ENCODE measurements at regions not wholly inside any gene's neighbourhood (a gene's known extent, or its start where the extent isn't known, plus 50 kb on each side); places are given as distances from the start of the nearest gene placed in this dataset.

DNA sequence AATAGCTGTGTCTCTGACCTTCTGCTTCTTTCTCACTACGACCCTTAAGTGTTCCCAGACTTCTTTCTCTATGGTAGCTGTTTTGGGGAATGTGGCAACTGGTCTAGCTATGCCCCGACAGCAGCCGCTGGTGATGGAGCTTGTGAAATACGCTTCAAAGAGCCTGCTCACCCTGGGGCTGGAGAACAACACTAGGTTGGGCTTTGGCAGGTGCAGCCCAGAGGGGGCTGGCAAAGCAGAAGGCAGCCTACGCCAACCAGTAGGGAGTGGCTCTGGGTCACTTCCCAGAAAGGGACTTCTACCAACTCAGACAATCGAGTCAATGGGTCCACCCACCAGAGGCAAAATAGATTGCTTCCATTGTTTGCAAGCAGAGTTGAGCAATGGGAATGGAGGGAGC is 262.8 kb downstream of the LMO4 start:
- H3K27ac ChIP-seq (ENCODE audit: low read depth, low read length): no peak overlapping the region
- no peaks in the 10 kb centered on the region for H3K9me3 ChIP-seq (ENCODE audit: control insufficient read depth, insufficient read depth, low read length)
- H3K27me3 ChIP-seq (ENCODE audit: control insufficient read depth, insufficient read depth, low read length): no peaks in the 10 kb centered on the region
- H3K9ac ChIP-seq (ENCODE audit: low read depth, low read length): no peak overlapping the region
- H3K4me3 ChIP-seq (ENCODE audit: low read depth, low read length): no peak overlapping the region
- H3K36me3 ChIP-seq (ENCODE audit: control insufficient read depth, insufficient read depth, low read length): no peaks in the 10 kb centered on the region
- H3K4me1 ChIP-seq (ENCODE audit: control insufficient read depth, insufficient read depth, low read length): no peaks in the 10 kb centered on the region

DNA sequence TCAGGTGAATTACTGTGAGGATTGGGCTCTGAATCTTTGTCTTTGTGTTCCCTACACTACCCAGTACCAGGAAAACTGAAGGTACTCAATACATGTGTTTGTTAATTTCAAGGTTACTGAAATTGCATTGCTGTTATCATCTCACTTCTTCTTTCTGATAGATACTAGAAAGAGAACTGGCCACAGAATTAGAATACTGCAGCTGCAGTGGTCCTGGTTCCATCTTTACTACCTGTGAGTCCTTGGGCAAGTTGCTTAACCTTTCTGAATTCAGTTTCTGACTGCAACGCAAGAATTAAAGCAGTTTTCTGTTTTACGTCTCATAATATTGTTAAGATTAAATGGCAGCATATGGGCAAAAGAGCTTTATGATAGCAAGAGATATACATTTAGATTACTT is 263.5 kb downstream of the LMO4 start:
- Histone ChIP-seq H3K27ac (ENCODE audit: low read depth, low read length) (no peak overlapping the region), H3K9me3 (ENCODE audit: control insufficient read depth, insufficient read depth, low read length) (no peaks in the 10 kb centered on the region), H3K4me3 (ENCODE audit: low read depth, low read length) (no peak overlapping the region), H3K36me3 (ENCODE audit: control insufficient read depth, insufficient read depth, low read length) (no peaks in the 10 kb centered on the region), H3K4me1 (ENCODE audit: control insufficient read depth, insufficient read depth, low read length) (no peaks in the 10 kb centered on the region), H3K9ac (ENCODE audit: low read depth, low read length) (no peak overlapping the region), H3K27me3 (ENCODE audit: control insufficient read depth, insufficient read depth, low read length) (no peaks in the 10 kb centered on the region)

DNA sequence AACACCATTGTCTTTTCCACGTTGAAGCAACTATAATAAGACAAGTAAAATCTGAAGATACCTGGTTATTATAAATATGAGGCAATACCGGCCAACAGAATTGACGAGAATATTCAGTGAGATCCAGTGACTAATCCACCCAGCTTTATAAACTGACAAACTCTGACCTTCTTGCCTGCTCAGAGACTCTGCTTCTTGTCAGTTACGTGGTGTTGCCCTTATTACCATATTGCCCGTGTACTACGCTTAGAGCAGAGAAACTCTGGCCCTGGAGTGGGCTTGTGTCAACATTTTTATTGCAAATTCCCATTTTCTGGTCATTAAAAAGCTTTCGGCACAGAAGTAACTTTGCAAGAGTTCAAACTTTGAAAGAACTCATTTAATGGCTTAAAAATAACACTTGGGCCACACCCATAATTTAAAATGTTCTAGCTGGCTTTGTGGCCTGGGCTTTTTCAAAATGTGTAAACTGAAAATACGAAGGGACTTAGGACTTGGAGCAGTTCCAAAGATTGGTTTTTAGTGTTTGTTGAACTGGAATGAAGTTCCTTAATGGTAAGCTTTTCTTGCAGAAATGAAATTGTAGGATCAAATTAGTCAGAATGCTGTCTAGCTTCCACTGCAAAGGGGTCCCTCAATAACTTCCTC is 266.2 kb downstream of the LMO4 start:
- Histone ChIP-seq H3K9ac (ENCODE audit: low read depth, low read length) (no peak overlapping the region), H3K27me3 (ENCODE audit: control insufficient read depth, insufficient read depth, low read length) (no peaks in the 10 kb centered on the region), H3K27ac (ENCODE audit: low read depth, low read length) (no peak overlapping the region), H3K9me3 (ENCODE audit: control insufficient read depth, insufficient read depth, low read length) (no peaks in the 10 kb centered on the region), H3K4me3 (ENCODE audit: low read depth, low read length) (no peak overlapping the region), H3K4me1 (ENCODE audit: control insufficient read depth, insufficient read depth, low read length) (0 out of 2 replicates have a peak, but pooled peaks cover 1% of the 10 kb centered on the region), H3K36me3 (ENCODE audit: control insufficient read depth, insufficient read depth, low read length) (no peaks in the 10 kb centered on the region)

DNA sequence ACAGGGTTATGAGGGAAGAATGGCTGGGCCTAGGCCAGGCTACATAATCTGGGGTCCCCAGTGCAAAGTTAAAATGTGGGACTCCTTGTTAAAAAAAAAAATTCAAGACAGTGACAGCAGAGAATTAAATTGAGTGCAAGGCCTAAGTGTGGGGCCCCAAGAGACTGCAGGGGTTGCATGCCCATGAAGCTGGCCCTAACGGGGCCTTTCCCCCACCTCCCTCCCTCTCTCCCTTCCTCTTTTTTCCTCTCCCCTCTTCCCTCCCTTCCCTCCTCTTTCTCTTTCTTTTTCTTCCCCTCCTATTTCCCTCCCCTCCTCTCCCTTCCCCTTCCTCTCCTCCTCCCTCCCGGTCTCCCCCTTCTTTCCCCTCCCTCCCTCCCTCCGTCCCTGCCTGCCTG is 266.7 kb downstream of the LMO4 start:
- H3K36me3 ChIP-seq (ENCODE audit: control insufficient read depth, insufficient read depth, low read length): no peaks in the 10 kb centered on the region
- H3K9me3 ChIP-seq (ENCODE audit: control insufficient read depth, insufficient read depth, low read length): no peaks in the 10 kb centered on the region
- H3K27ac ChIP-seq (ENCODE audit: low read depth, low read length): no peak overlapping the region
- no peaks in the 10 kb centered on the region for H3K27me3 ChIP-seq (ENCODE audit: control insufficient read depth, insufficient read depth, low read length)
- H3K9ac ChIP-seq (ENCODE audit: low read depth, low read length): no peak overlapping the region
- H3K4me3 ChIP-seq (ENCODE audit: low read depth, low read length): no peak overlapping the region
- H3K4me1 ChIP-seq (ENCODE audit: control insufficient read depth, insufficient read depth, low read length): peaks cover 6% of the 10 kb centered on the region; the same call in 1 of the 2 replicates

DNA sequence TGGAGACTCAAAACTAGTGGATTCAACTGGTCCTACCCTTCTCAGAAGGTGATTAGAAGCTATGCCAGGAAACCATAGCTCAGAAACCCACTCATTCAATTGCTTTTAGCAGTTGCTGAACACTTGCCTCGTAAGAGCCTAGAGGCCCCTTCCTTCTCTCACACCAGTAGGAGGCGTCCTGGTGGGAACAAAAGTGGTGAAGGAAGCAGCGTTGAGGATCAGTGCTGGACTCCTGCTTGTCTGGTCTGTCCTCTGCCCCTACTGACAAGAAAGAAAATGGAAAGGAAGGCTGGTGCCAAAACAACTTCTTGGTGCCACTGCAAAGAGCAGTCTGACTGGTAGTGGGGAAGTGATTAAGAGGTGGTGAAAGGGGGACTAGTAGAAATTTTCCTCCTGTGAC is 269.7 kb downstream of the LMO4 start:
- Histone ChIP-seq H3K4me1 (ENCODE audit: control insufficient read depth, insufficient read depth, low read length) (peaks cover 6% of the 10 kb centered on the region; the same call in 1 of the 2 replicates), H3K27ac (ENCODE audit: low read depth, low read length) (no peak overlapping the region), H3K9me3 (ENCODE audit: control insufficient read depth, insufficient read depth, low read length) (no peaks in the 10 kb centered on the region), H3K4me3 (ENCODE audit: low read depth, low read length) (no peak overlapping the region), H3K9ac (ENCODE audit: low read depth, low read length) (no peak overlapping the region), H3K36me3 (ENCODE audit: control insufficient read depth, insufficient read depth, low read length) (no peaks in the 10 kb centered on the region), H3K27me3 (ENCODE audit: control insufficient read depth, insufficient read depth, low read length) (no peaks in the 10 kb centered on the region)

DNA sequence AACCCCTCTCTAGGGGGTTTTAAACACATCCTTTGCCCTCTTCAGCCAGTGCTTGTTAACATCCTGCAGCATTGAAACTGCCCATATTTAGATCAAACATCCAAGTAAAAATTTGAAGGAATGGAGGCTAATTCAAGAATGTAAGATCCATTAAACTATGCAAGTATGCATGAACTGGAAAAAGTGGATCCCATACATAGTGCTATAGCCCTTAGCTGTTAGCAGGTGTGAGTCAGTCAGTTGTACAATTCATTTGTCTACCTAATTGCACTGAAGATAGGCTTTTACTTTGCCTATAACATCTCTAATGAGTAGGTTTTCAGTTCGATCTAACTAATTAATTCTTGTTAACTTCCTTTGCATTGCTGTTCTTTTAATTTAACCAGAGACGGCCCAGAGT is 270.9 kb downstream of the LMO4 start:
- H3K36me3 ChIP-seq (ENCODE audit: control insufficient read depth, insufficient read depth, low read length): no peaks in the 10 kb centered on the region
- peaks cover 6% of the 10 kb centered on the region; the same call in 1 of the 2 replicates for H3K4me1 ChIP-seq (ENCODE audit: control insufficient read depth, insufficient read depth, low read length)
- H3K9ac ChIP-seq (ENCODE audit: low read depth, low read length): no peak overlapping the region
- no peak overlapping the region for H3K27ac ChIP-seq (ENCODE audit: low read depth, low read length)
- no peaks in the 10 kb centered on the region for H3K9me3 ChIP-seq (ENCODE audit: control insufficient read depth, insufficient read depth, low read length)
- no peaks in the 10 kb centered on the region for H3K27me3 ChIP-seq (ENCODE audit: control insufficient read depth, insufficient read depth, low read length)
- H3K4me3 ChIP-seq (ENCODE audit: low read depth, low read length): no peak overlapping the region

DNA sequence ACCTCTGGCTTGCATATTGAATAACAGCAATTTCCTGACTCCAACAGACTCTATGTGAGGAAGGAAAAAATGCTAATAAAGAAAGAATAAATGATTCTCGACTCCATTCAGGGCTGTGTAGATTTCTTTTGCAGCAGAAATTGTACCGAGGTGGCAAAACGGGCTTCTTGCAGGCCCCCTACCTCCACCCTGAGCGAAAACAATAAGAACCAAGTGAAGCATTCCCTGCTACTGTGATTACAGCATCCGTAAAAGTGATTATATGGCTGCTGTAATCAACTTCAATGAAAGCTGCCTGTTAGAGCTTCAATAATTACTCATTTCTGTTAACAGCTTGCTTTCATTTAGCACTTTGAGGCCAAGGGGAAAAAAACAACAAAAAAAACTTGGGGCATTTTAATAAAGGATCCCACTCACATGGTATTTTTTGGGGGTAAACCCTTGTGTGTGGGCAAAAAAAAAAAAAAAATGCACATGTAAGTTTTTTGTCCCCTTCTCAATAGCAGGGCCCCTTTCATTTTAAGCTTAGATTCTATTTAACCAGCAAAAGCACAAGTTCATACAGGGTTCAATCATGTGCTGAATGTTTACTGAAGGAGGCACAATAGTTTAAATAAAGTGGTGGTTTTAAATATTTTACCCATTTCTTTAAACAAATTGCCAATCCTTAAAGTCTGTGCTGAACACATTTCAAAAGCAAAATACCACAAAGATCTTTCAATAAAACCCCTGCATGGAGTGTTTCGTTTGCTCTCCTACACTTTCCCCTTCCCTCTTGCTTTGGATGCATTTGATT is 271.6 kb downstream of the LMO4 start:
- Histone ChIP-seq H3K9me3 (ENCODE audit: control insufficient read depth, insufficient read depth, low read length) (no peaks in the 10 kb centered on the region), H3K4me3 (ENCODE audit: low read depth, low read length) (no peak overlapping the region), H3K9ac (ENCODE audit: low read depth, low read length) (no peak overlapping the region), H3K36me3 (ENCODE audit: control insufficient read depth, insufficient read depth, low read length) (no peaks in the 10 kb centered on the region), H3K27ac (ENCODE audit: low read depth, low read length) (no peak overlapping the region), H3K4me1 (ENCODE audit: control insufficient read depth, insufficient read depth, low read length) (peaks cover 6% of the 10 kb centered on the region; the same call in 1 of the 2 replicates), H3K27me3 (ENCODE audit: control insufficient read depth, insufficient read depth, low read length) (no peaks in the 10 kb centered on the region)

DNA sequence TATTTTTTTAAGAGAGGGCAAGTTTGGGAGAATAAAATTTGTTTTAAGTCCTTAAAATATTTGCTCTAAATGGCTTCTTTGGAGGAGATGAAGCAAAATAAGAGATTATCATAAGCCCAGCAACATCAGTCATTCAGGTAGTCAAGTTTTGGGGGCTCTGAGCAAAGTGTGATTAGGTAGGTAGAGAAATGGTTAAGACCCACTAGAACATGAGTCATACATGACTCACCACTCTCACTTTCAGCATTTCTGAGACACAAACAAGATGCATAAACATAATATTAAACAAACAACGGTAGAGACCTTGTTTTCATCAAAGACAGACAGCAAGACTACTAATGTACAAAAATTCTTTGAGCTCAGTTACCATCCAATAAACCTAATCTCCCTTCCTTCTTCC is 272.2 kb downstream of the LMO4 start:
- Histone ChIP-seq H3K36me3 (ENCODE audit: control insufficient read depth, insufficient read depth, low read length) (no peaks in the 10 kb centered on the region), H3K27ac (ENCODE audit: low read depth, low read length) (no peak overlapping the region), H3K4me1 (ENCODE audit: control insufficient read depth, insufficient read depth, low read length) (peaks cover 6% of the 10 kb centered on the region; the same call in 1 of the 2 replicates), H3K27me3 (ENCODE audit: control insufficient read depth, insufficient read depth, low read length) (no peaks in the 10 kb centered on the region), H3K9ac (ENCODE audit: low read depth, low read length) (no peak overlapping the region), H3K4me3 (ENCODE audit: low read depth, low read length) (no peak overlapping the region), H3K9me3 (ENCODE audit: control insufficient read depth, insufficient read depth, low read length) (peaks cover 3% of the 10 kb centered on the region; the same call in 1 of the 2 replicates)

DNA sequence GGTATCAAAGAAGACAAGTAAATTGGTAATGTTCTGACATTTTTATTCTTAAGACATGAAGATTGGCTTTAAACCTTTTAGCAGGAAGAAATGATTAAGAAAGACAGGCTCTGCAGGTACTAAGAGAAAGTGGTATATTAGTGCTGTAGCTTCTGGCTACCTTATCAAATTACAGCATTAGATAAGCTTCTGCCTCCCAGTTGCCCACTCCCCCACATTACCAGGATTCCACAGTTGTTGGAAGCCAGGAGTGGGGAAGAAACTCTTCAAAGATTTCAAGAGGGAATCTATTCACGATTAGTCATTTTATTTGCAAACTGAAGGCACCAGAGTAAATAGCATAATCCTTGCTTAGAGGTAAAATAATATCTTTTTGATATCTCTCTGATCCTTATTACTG is 274.9 kb downstream of the LMO4 start:
- peaks cover 6% of the 10 kb centered on the region; the same call in 1 of the 2 replicates for H3K4me1 ChIP-seq (ENCODE audit: control insufficient read depth, insufficient read depth, low read length)
- H3K27ac ChIP-seq (ENCODE audit: low read depth, low read length): no peak overlapping the region
- H3K36me3 ChIP-seq (ENCODE audit: control insufficient read depth, insufficient read depth, low read length): no peaks in the 10 kb centered on the region
- H3K4me3 ChIP-seq (ENCODE audit: low read depth, low read length): no peak overlapping the region
- no peak overlapping the region for H3K9ac ChIP-seq (ENCODE audit: low read depth, low read length)
- peaks cover 3% of the 10 kb centered on the region; the same call in 1 of the 2 replicates for H3K9me3 ChIP-seq (ENCODE audit: control insufficient read depth, insufficient read depth, low read length)
- no peaks in the 10 kb centered on the region for H3K27me3 ChIP-seq (ENCODE audit: control insufficient read depth, insufficient read depth, low read length)

DNA sequence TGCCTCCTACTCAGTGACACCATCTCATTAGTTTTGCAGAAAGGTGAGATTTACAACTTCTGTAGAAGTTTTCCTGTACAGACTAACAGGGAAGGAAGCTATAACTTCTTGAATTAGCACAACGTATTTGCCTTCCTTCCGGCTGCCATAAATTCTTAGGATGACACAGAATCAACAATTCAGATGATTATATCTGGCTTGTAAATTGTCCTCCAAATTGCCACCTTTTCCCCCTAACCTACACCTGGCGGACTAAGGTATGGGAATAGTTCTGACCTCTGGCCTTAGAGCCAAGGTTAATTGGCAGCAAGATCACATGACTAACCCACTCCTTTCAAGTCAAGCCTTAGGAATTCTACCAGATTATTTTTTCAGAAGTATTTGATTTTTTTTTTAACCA is 284.3 kb downstream of the LMO4 start:
- no peaks in the 10 kb centered on the region for H3K36me3 ChIP-seq (ENCODE audit: control insufficient read depth, insufficient read depth, low read length)
- no peaks in the 10 kb centered on the region for H3K27me3 ChIP-seq (ENCODE audit: control insufficient read depth, insufficient read depth, low read length)
- no peaks in the 10 kb centered on the region for H3K4me1 ChIP-seq (ENCODE audit: control insufficient read depth, insufficient read depth, low read length)
- no peak overlapping the region for H3K4me3 ChIP-seq (ENCODE audit: low read depth, low read length)
- no peak overlapping the region for H3K27ac ChIP-seq (ENCODE audit: low read depth, low read length)
- no peaks in the 10 kb centered on the region for H3K9me3 ChIP-seq (ENCODE audit: control insufficient read depth, insufficient read depth, low read length)
- no peak overlapping the region for H3K9ac ChIP-seq (ENCODE audit: low read depth, low read length)

DNA sequence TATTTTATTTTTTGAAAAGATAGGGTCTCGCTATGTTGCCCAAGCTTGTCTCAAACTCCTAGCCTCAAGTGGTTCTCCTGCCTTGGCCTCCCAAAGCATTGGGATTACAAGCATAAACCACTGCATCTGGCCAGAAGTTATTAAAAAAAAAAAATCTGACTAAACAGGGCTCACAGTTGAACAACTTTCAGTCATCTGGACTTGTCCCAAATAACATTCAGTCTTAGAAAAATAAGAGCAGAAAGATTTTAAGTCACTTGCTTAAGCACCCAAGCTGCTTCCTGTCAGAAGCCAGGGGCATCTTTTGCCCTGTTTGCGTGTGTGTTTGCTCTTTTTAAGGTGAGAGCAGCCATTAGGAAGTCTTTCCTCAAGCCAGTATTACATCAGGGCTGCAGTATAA is 286.8 kb downstream of the LMO4 start:
- no peak overlapping the region for H3K27ac ChIP-seq (ENCODE audit: low read depth, low read length)
- no peak overlapping the region for H3K9ac ChIP-seq (ENCODE audit: low read depth, low read length)
- H3K27me3 ChIP-seq (ENCODE audit: control insufficient read depth, insufficient read depth, low read length): no peaks in the 10 kb centered on the region
- no peak overlapping the region for H3K4me3 ChIP-seq (ENCODE audit: low read depth, low read length)
- no peaks in the 10 kb centered on the region for H3K36me3 ChIP-seq (ENCODE audit: control insufficient read depth, insufficient read depth, low read length)
- no peaks in the 10 kb centered on the region for H3K9me3 ChIP-seq (ENCODE audit: control insufficient read depth, insufficient read depth, low read length)
- no peaks in the 10 kb centered on the region for H3K4me1 ChIP-seq (ENCODE audit: control insufficient read depth, insufficient read depth, low read length)

Data from HUES48 (cell line).